Coronary artery (tissue), 2 donors: ENCODE measurements at regions not wholly inside any gene's neighbourhood (a gene's known extent, or its start where the extent isn't known, plus 50 kb on each side); places are given as distances from the start of the nearest gene placed in this dataset.

Experiments used
- DNase-seq: peaks from one replicate; pipeline ENCODE4 v3.0.0-alpha.2; 2017; ENCODE audit warnings: low spot score
- H3K27ac ChIP-seq, 2 donors: fragments of 200-600 bp; sonication (generic); one replicate each; pipeline ENCODE4 v1.5.1; 2016 to 2019
- H3K4me3 ChIP-seq: fragments of 200-600 bp; sonication (generic); 2 replicates; pipeline ENCODE4 v1.5.1; 2016; ENCODE audit warnings: mild to moderate bottlenecking, moderate library complexity
- CTCF ChIP-seq: fragments of 200-600 bp; sonication (generic); IDR thresholded peaks from one replicate; pipeline ENCODE4 v1.5.1; 2019; ENCODE audit warnings: antibody characterized with exemption

DNA sequence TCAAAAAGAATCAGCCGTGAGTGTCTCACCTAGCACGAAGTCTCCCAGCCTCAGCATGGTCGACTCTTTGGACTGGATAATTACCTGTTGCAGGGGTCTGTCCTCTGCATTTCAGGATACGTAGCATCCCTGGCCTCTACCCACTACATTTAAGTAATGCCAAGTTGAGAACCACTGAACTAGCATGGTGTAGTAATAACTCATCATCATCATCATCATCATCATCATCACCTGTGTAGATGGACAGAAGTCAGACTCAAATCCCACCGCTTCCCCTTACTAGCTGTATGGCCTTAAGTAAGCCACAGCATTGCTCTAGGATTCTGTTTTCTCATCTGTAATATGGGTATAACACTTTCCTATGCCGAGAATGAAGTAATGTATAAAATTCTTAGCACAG, 373.1 kb upstream of the XYLT1 start:
- no peak for DNase-seq
- Histone ChIP-seq H3K27ac (no peak overlapping the region), H3K4me3 (no peak overlapping the region)
- TF ChIP-seq CTCF, result no peak

- H3K27ac ChIP-seq, result no peak overlapping the region
- DNase-seq, result no peak
- TF ChIP-seq CTCF, result no peak
- no peak overlapping the region for H3K4me3 ChIP-seq
Measured at GRCh38 chr16:17839907-17840306, 369.1 kb upstream of the XYLT1 start.

- Histone ChIP-seq H3K4me3 (no peak overlapping the region), H3K27ac (no peak overlapping the region)
- DNase-seq, result no peak
- no peak for TF ChIP-seq CTCF
Measured at GRCh38 chr16:17839272-17839671, 368.5 kb upstream of the XYLT1 start.

DNA sequence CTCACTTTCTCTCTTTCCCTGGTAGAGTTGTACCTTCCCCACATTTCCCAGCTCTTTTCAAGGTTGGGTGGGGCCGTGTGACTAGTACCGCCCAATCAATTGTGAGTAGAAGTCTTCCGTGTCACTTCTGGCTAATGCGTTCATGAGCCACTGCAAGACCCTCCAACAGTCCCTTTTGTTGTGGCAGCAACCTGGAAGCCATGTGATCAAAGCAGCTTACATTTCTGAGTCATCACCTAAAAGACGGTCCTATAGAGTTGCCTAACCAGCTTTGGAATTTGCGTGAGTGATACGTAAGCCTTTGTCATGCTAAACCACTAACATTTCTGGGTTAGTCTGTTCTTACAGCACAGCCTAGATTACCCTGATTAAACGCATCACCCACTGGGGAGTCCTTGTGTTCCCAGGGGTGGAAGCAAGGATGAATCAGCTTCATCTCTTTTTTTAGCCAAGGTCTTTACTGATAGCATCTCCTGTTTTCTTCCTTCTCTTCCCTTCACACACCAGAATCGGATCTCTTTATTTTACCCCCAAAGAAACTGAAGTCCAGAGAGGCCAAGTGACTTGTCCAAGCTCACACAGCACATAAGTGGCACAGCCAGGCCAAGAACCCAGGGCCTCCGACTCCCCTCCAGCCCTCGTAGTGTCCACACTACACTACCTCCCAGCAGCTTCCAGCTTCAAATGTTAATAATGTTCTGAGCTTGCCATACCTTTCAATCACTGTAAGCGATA, 366.3 kb upstream of the XYLT1 start:
- no peak for TF ChIP-seq CTCF
- no peak overlapping the region for H3K4me3 ChIP-seq
- no peak overlapping the region for H3K27ac ChIP-seq
- no peak for DNase-seq

DNA sequence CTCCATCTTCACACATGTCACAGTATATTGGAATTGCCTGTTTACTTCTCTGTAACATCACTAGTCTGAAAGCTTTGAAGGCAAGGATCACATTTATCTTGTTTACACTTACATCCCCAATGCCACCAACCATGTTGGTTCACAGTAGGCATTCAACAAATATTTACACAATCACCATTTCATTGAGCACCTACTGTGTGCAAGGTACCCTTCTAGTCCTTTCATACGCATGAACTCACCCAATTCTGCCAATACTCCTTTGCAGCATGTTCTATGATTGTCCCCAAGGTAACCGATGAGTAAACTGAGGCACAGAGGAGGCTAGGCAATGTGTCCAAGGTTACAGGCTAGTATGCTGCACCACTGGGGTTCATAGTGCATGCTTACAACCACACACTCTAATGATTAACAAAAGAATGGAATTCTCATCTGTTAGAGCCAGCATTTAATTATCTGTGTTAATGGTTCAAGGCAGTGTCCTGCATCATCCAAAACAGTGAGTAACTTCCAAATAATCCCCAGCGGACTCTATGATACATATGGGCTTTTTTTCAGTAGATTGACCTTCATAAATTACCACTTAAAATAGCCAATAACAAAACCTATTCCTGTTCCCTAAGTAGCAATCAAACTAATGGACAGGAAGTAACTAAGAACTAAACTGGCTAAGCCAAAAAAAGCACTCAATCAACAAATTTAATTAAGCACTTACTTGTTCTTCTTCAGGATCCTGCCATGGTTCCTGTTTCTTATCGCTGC, 364.5 kb upstream of the XYLT1 start:
- H3K27ac ChIP-seq, result no peak overlapping the region
- no peak for TF ChIP-seq CTCF
- H3K4me3 ChIP-seq, result no peak overlapping the region
- DNase-seq, result no peak

GRCh38 chr16:17832738-17833137, 362.0 kb upstream of the XYLT1 start:
- Histone ChIP-seq H3K27ac (no peak overlapping the region), H3K4me3 (no peak overlapping the region)
- TF ChIP-seq CTCF, result no peak
- DNase-seq, result no peak

DNA sequence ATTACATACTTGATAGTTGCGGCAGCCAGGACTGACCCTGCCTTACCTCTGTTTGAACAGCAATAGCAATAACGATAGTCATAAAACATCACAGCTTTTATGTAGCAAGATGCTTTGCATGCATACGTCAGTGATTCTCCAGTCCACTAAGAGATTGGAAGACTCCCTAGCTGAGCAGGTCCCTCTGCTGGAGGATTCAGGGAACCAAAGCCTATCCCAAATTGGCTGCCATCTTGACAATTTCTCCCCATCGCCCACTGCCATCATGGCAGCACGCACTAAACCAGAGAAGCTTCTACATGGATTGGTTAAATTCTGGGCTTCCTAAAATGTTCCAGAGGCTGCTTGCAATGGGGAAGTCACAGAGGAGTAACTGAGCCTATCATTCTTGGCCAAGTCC, 360.6 kb upstream of the XYLT1 start:
- no peak overlapping the region for H3K4me3 ChIP-seq
- no peak for DNase-seq
- H3K27ac ChIP-seq, result no peak overlapping the region
- TF ChIP-seq CTCF, result no peak
